ENCODE measurements at regions not wholly inside any gene's neighbourhood (a gene's known extent, or its start where the extent isn't known, plus 50 kb on each side); places are given as distances from the start of the nearest gene placed in this dataset.

GRCh38 chr9:129506041-129506440 is 114.9 kb downstream of the C9orf50 start (continued):
- TF ChIP-seq, protein P1, sequence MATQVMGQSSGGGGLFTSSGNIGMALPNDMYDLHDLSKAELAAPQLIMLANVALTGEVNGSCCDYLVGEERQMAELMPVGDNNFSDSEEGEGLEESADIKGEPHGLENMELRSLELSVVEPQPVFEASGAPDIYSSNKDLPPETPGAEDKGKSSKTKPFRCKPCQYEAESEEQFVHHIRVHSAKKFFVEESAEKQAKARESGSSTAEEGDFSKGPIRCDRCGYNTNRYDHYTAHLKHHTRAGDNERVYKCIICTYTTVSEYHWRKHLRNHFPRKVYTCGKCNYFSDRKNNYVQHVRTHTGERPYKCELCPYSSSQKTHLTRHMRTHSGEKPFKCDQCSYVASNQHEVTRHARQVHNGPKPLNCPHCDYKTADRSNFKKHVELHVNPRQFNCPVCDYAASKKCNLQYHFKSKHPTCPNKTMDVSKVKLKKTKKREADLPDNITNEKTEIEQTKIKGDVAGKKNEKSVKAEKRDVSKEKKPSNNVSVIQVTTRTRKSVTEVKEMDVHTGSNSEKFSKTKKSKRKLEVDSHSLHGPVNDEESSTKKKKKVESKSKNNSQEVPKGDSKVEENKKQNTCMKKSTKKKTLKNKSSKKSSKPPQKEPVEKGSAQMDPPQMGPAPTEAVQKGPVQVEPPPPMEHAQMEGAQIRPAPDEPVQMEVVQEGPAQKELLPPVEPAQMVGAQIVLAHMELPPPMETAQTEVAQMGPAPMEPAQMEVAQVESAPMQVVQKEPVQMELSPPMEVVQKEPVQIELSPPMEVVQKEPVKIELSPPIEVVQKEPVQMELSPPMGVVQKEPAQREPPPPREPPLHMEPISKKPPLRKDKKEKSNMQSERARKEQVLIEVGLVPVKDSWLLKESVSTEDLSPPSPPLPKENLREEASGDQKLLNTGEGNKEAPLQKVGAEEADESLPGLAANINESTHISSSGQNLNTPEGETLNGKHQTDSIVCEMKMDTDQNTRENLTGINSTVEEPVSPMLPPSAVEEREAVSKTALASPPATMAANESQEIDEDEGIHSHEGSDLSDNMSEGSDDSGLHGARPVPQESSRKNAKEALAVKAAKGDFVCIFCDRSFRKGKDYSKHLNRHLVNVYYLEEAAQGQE (IDR thresholded peaks at IDR 0.05) = no peak

DNA sequence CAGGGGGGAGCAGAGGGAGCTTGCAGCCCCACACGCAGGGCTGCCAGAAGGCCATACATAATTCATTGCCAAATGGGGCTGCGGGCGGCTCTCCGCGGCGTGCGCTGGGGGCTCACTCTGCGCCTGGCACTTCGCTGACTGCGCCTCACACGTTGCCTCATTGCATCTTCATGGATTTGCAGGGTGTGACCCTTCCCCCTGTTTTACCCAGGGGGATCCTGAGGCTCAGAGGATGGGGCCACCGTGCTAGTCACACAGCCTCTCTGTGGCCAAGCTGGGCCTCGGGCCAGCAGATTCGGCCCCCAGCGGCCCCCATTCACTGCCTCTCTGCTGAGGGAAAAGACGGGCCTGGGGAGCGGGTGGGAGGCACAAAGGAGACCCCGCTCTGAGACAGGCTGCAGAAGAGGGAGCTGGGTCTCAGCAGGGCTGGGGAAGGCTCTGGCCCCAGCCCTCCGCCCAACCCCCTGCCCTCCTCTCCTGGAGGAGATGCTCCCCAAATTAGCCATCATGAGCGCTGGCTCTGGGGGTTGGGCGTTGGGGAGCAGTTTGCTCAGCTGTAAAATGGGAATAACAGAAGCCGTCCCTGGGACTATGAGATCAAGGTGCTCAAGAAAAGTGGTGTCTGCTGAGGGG is 115.5 kb downstream of the C9orf50 start:
- no peaks in the 10 kb centered on the region for H3K27me3 ChIP-seq (ENCODE audit: control insufficient read depth in 4 of 4, insufficient read depth in 4 of 4, low read length in 3 of 4)
- H3K4me3 ChIP-seq (ENCODE audit: low read depth in 1 of 3, low read length in 3 of 3) = no peak overlapping the region
- H3K9ac ChIP-seq (ENCODE audit: low read depth in 1 of 2, low read length in 2 of 2) = no peak overlapping the region
- peaks cover 0 to 2% (median 0%) of the 10 kb centered on the region in 4 donors for H3K4me1 ChIP-seq (ENCODE audit: control insufficient read depth in 4 of 4, insufficient read depth in 4 of 4, low read length in 3 of 4)
- H3K9me3 ChIP-seq (ENCODE audit: control insufficient read depth in 4 of 4, low read length in 3 of 4) = no peaks in the 10 kb centered on the region
- 90% methylated on average over 22 of the region's 22 CpGs for WGBS
- no peak for DNase-seq (ENCODE audit: low spot score)
- no peak overlapping the region for H3K27ac ChIP-seq (ENCODE audit: low read depth in 1 of 2, low read length in 2 of 2)
- TF ChIP-seq RXRA (IDR thresholded peaks at IDR 0.05) = no peak
- no peak for TF ChIP-seq NR2F2 (IDR thresholded peaks at IDR 0.05)
- no peak for TF ChIP-seq JUND (IDR thresholded peaks at IDR 0.05)
- no peak for TF ChIP-seq YY1 (IDR thresholded peaks at IDR 0.05)
- TF ChIP-seq, protein P2, sequence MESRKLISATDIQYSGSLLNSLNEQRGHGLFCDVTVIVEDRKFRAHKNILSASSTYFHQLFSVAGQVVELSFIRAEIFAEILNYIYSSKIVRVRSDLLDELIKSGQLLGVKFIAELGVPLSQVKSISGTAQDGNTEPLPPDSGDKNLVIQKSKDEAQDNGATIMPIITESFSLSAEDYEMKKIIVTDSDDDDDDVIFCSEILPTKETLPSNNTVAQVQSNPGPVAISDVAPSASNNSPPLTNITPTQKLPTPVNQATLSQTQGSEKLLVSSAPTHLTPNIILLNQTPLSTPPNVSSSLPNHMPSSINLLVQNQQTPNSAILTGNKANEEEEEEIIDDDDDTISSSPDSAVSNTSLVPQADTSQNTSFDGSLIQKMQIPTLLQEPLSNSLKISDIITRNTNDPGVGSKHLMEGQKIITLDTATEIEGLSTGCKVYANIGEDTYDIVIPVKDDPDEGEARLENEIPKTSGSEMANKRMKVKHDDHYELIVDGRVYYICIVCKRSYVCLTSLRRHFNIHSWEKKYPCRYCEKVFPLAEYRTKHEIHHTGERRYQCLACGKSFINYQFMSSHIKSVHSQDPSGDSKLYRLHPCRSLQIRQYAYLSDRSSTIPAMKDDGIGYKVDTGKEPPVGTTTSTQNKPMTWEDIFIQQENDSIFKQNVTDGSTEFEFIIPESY (IDR thresholded peaks at IDR 0.05) = no peak
- no peak for TF ChIP-seq MAX (IDR thresholded peaks at IDR 0.05)
- TF ChIP-seq TAF1 (conservative IDR thresholded peaks at IDR 0.05) = no peak
- no peak for TF ChIP-seq EGR1 (IDR thresholded peaks at IDR 0.05; ENCODE audit: low read depth in 2 of 2)
- no peak for TF ChIP-seq FOXA2 (IDR thresholded peaks at IDR 0.05)
- no peak for TF ChIP-seq RAD21 (IDR thresholded peaks at IDR 0.05)
- no peak for TF ChIP-seq SP1 (IDR thresholded peaks at IDR 0.05)
- no peak for TF ChIP-seq FOXA1 (IDR thresholded peaks at IDR 0.05)
- TF ChIP-seq HNF4G (IDR thresholded peaks at IDR 0.05) = no peak
- no peak for TF ChIP-seq CTCF (IDR thresholded peaks at IDR 0.05; ENCODE audit: low read depth, low read length, missing input control)
- TF ChIP-seq GABPA (IDR thresholded peaks at IDR 0.05 in 1 of 2, conservative IDR thresholded peaks at IDR 0.05 in 1 of 2) = no peak
- TF ChIP-seq, protein P1 (IDR thresholded peaks at IDR 0.05) = no peak
- no peak for TF ChIP-seq HNF4A (conservative IDR thresholded peaks at IDR 0.05)
- H3K36me3 ChIP-seq (ENCODE audit: control insufficient read depth in 4 of 4, insufficient read depth in 3 of 4, low read depth in 1 of 4, low read length in 3 of 4) = peaks cover 0 to 16% (median under 1%) of the 10 kb centered on the region in 4 donors
